ENCODE measurements at regions not wholly inside any gene's neighbourhood (a gene's known extent, or its start where the extent isn't known, plus 50 kb on each side); places are given as distances from the start of the nearest gene placed in this dataset.

DNA sequence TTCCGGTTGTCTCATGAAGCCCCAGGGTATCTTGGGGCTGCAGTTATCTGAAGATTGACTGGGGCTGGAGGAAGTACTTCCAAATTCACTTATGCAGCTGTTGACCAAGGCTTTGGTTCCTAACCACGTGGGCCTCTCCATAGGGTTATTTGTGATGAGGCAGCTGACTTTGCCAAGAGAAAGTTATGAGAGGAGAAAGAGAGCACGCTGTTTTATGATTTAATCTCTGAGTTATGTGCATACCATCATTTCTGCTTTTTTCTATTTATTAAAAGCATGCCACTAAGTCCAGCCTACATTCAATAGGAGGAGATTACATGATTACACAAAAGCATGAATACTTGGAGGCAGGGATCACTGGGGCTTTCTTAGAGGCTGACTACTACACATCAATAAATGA, 215.5 kb downstream of the NHLRC3 start:
- TF ChIP-seq, protein P1, sequence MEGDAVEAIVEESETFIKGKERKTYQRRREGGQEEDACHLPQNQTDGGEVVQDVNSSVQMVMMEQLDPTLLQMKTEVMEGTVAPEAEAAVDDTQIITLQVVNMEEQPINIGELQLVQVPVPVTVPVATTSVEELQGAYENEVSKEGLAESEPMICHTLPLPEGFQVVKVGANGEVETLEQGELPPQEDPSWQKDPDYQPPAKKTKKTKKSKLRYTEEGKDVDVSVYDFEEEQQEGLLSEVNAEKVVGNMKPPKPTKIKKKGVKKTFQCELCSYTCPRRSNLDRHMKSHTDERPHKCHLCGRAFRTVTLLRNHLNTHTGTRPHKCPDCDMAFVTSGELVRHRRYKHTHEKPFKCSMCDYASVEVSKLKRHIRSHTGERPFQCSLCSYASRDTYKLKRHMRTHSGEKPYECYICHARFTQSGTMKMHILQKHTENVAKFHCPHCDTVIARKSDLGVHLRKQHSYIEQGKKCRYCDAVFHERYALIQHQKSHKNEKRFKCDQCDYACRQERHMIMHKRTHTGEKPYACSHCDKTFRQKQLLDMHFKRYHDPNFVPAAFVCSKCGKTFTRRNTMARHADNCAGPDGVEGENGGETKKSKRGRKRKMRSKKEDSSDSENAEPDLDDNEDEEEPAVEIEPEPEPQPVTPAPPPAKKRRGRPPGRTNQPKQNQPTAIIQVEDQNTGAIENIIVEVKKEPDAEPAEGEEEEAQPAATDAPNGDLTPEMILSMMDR (conservative IDR thresholded peaks at IDR 0.05; ENCODE audit: low read depth, low read length), result no peak
- TF ChIP-seq EZH2 (IDR thresholded peaks at IDR 0.05; ENCODE audit: low read length, unreplicated experiment) (no peak), EZH2phosphoT487 (IDR thresholded peaks at IDR 0.05; ENCODE audit: borderline replicate concordance, low read length) (no peak)
